HEK293 (cell line): ENCODE measurements at regions not wholly inside any gene's neighbourhood (a gene's known extent, or its start where the extent isn't known, plus 50 kb on each side); places are given as distances from the start of the nearest gene placed in this dataset.

ENCODE experiments used
- CTCF ChIA-PET: fragments of 350-600 bp; formaldehyde crosslinking; extraction: SDS; loops from one replicate; lab custom pipeline; 2021; ENCODE audit warnings: antibody characterized with exemption; lab: Yijun Ruan, JAX
- POLR2A ChIA-PET: fragments of 300-600 bp; formaldehyde crosslinking; extraction: SDS; loops from one replicate; lab custom pipeline; 2020; ENCODE audit warnings: antibody characterized with exemption, inconsistent platforms; lab: Yijun Ruan, JAX
- H3K27ac ChIP-seq: fragments of 200-500 bp; sonication (Bioruptor generic); 2 replicates; pipeline ENCODE4 v1.5.1; 2014; ENCODE audit warnings: low read depth, low read length, control low read depth, inconsistent platforms; ENCODE audit errors: extremely low read depth
- H3K36me3 ChIP-seq, 2 experiments: fragments of 200-500 bp in 1 of 2; sonication (Bioruptor generic) in 1 of 2; 1 replicate in 1 of 2; 2 replicates in 1 of 2; pipeline ENCODE4 v1.5.1; 2014 to 2017; ENCODE audit warnings: inconsistent platforms in 2 of 2, low read length in 2 of 2; ENCODE audit not compliant: control insufficient read depth in 2 of 2, insufficient read depth in 1 of 2
- H3K4me1 ChIP-seq: fragments of 200-500 bp; sonication (Bioruptor generic); 2 replicates; pipeline ENCODE4 v1.5.1; 2014; ENCODE audit warnings: mild to moderate bottlenecking, low read length, inconsistent platforms; ENCODE audit not compliant: control insufficient read depth, insufficient read depth
- H3K4me3 ChIP-seq: 2 replicates; pipeline ENCODE4 v1.5.1; 2011; ENCODE audit warnings: low read depth, mild to moderate bottlenecking, control low read depth, low read length, moderate library complexity
- H3K9me3 ChIP-seq: fragments of 200-500 bp; sonication (Bioruptor generic); 2 replicates; pipeline ENCODE4 v1.5.1; 2014; ENCODE audit warnings: low read depth, low read length, inconsistent platforms; ENCODE audit not compliant: control insufficient read depth, insufficient read depth
- GFI1B ChIP-seq: fragments of 450-650 bp; formaldehyde crosslinking; IDR thresholded peaks from 2 replicates; pipeline ENCODE4 v1.5.1; 2016; ENCODE audit warnings: missing biosample characterization, missing genetic modification characterization
- KLF1 ChIP-seq: fragments of 450-650 bp; formaldehyde crosslinking; IDR thresholded peaks from 2 replicates; pipeline ENCODE4 v1.5.1; 2016; ENCODE audit warnings: missing biosample characterization, missing genetic modification characterization
- KLF10 ChIP-seq: fragments of 450-650 bp; IDR thresholded peaks from 2 replicates; pipeline ENCODE4 v1.5.1; 2018; ENCODE audit warnings: missing biosample characterization, mild to moderate bottlenecking, missing genetic modification characterization
- KLF16 ChIP-seq: fragments of 450-650 bp; formaldehyde crosslinking; IDR thresholded peaks from 2 replicates; pipeline ENCODE4 v1.5.1; 2017; ENCODE audit warnings: missing biosample characterization, missing genetic modification characterization
- KLF17 ChIP-seq: fragments of 450-650 bp; formaldehyde crosslinking; IDR thresholded peaks from 2 replicates; pipeline ENCODE4 v1.5.1; 2016; ENCODE audit warnings: missing biosample characterization, missing genetic modification characterization
- MYNN ChIP-seq: fragments of 450-650 bp; formaldehyde crosslinking; IDR thresholded peaks from 2 replicates; pipeline ENCODE4 v1.5.1; 2016; ENCODE audit warnings: missing biosample characterization, missing genetic modification characterization, borderline replicate concordance
- REPIN1 ChIP-seq: fragments of 450-650 bp; formaldehyde crosslinking; IDR thresholded peaks from 2 replicates; pipeline ENCODE4 v1.5.1; 2017; ENCODE audit warnings: missing biosample characterization, missing genetic modification characterization, low read depth
- SP3 ChIP-seq: fragments of 450-650 bp; formaldehyde crosslinking; IDR thresholded peaks from 2 replicates; pipeline ENCODE4 v1.5.1; 2016; ENCODE audit warnings: missing biosample characterization, missing genetic modification characterization
- ZBTB20 ChIP-seq: fragments of 450-650 bp; formaldehyde crosslinking; IDR thresholded peaks from 2 replicates; pipeline ENCODE4 v1.5.1; 2016; ENCODE audit warnings: missing biosample characterization, missing genetic modification characterization
- ZNF114 ChIP-seq: fragments of 450-650 bp; formaldehyde crosslinking; IDR thresholded peaks from 2 replicates; pipeline ENCODE4 v1.5.0; 2017; ENCODE audit warnings: missing biosample characterization, missing genetic modification characterization
- ZNF133 ChIP-seq: fragments of 450-650 bp; formaldehyde crosslinking; IDR thresholded peaks from 2 replicates; pipeline ENCODE4 v1.5.1; 2016; ENCODE audit warnings: missing biosample characterization, missing genetic modification characterization
- ZNF138 ChIP-seq: fragments of 450-650 bp; formaldehyde crosslinking; IDR thresholded peaks from 2 replicates; pipeline ENCODE4 v1.5.1; 2016; ENCODE audit warnings: missing biosample characterization, missing genetic modification characterization, borderline replicate concordance
- ZNF16 ChIP-seq: fragments of 450-650 bp; formaldehyde crosslinking; IDR thresholded peaks from 2 replicates; pipeline ENCODE4 v1.5.1; 2016; ENCODE audit warnings: low read depth, missing biosample characterization, missing genetic modification characterization
- ZNF174 ChIP-seq: fragments of 450-650 bp; formaldehyde crosslinking; IDR thresholded peaks from 2 replicates; pipeline ENCODE4 v1.5.0; 2017; ENCODE audit warnings: missing biosample characterization, mild to moderate bottlenecking, missing genetic modification characterization
- ZNF19 ChIP-seq: fragments of 450-650 bp; formaldehyde crosslinking; IDR thresholded peaks from 2 replicates; pipeline ENCODE4; 2016; ENCODE audit warnings: missing biosample characterization, missing genetic modification characterization, low read depth
- ZNF221 ChIP-seq: fragments of 450-650 bp; formaldehyde crosslinking; IDR thresholded peaks from 2 replicates; pipeline ENCODE4 v1.5.1; 2017; ENCODE audit warnings: missing biosample characterization, missing genetic modification characterization, borderline replicate concordance
- ZNF223 ChIP-seq: fragments of 450-650 bp; formaldehyde crosslinking; IDR thresholded peaks from 2 replicates; pipeline ENCODE4 v1.5.1; 2016; ENCODE audit warnings: missing biosample characterization, missing genetic modification characterization
- ZNF416 ChIP-seq: fragments of 450-650 bp; formaldehyde crosslinking; IDR thresholded peaks from 2 replicates; pipeline ENCODE4 v1.5.1; 2016; ENCODE audit warnings: missing biosample characterization, missing genetic modification characterization
- ZNF488 ChIP-seq: fragments of 450-650 bp; formaldehyde crosslinking; IDR thresholded peaks from 2 replicates; pipeline ENCODE4 v1.5.1; 2016; ENCODE audit warnings: missing biosample characterization, missing genetic modification characterization
- ZNF529 ChIP-seq: fragments of 450-650 bp; formaldehyde crosslinking; IDR thresholded peaks from 2 replicates; pipeline ENCODE4 v1.5.1; 2017; ENCODE audit warnings: missing genetic modification characterization, missing biosample characterization; ENCODE audit not compliant: insufficient replicate concordance
- ZNF837 ChIP-seq: fragments of 450-650 bp; formaldehyde crosslinking; IDR thresholded peaks from 2 replicates; pipeline ENCODE4 v1.5.1; 2016; ENCODE audit warnings: missing biosample characterization, missing genetic modification characterization
- ZSCAN30 ChIP-seq: fragments of 450-650 bp; IDR thresholded peaks from 2 replicates; pipeline ENCODE4 v1.5.1; 2018; ENCODE audit warnings: missing biosample characterization, mild to moderate bottlenecking, missing genetic modification characterization, moderate library complexity
- ZSCAN4 ChIP-seq: fragments of 450-650 bp; formaldehyde crosslinking; IDR thresholded peaks from 2 replicates; pipeline ENCODE4 v1.5.1; 2017; ENCODE audit warnings: missing biosample characterization, missing genetic modification characterization
- ZXDB ChIP-seq: fragments of 450-650 bp; formaldehyde crosslinking; IDR thresholded peaks from 2 replicates; pipeline ENCODE4 v1.5.1; 2016; ENCODE audit warnings: missing biosample characterization, missing genetic modification characterization
- TF ChIP-seq, protein P1 (sequence below): fragments of 450-650 bp; formaldehyde crosslinking; IDR thresholded peaks from 2 replicates; pipeline ENCODE4 v1.5.1; 2016; ENCODE audit warnings: missing biosample characterization, missing genetic modification characterization
- TF ChIP-seq, protein P2 (sequence below): fragments of 450-650 bp; formaldehyde crosslinking; IDR thresholded peaks from 2 replicates; pipeline ENCODE4 v1.5.1; 2016; ENCODE audit warnings: missing biosample characterization, missing genetic modification characterization
- TF ChIP-seq, protein P3 (sequence below): fragments of 450-650 bp; formaldehyde crosslinking; IDR thresholded peaks from 2 replicates; pipeline ENCODE4 v1.5.1; 2017; ENCODE audit warnings: missing biosample characterization, missing genetic modification characterization

DNA sequence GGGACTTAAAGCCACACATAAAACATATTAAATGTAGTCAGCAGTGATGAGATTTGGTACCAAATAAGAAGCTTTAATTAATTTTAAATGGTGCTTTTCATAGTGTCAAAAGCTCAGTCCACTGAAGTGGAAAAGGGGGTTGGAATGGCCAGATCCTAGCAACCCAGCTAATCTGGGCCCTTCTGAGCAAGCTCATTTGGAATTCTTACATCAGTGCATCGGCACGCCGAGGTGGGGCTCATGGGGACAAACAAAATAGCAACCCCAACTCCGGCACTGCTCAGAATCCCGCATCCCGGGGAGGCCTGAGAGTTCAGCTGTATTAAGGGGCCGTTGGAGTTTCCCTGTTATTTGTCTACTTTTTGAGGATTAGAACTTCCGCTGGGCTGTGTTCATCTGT is 526.4 kb downstream of the SOX2 start:
- Histone ChIP-seq H3K27ac (no peak overlapping the region), H3K4me1 (no peaks in the 10 kb centered on the region), H3K4me3 (no peak overlapping the region), H3K9me3 (no peaks in the 10 kb centered on the region), H3K36me3 (no peaks in the 10 kb centered on the region)
- POLR2A ChIA-PET, result no interaction called here
- CTCF ChIA-PET, result interaction anchor here (0.6 to 1.0 kb wide), 5 partner anchors 10 to 536 kb away, joined by 3 to 7 read pairs (median 3); no protein-coding TSS in a partner anchor
- TF ChIP-seq ZNF19 (tag by site-specific recombination) (no peak), ZSCAN4 (tag by site-specific recombination) (0 out of 2 replicates have a peak, but pooled peaks have one; percentile 2)

GRCh38 chr3:182239316-182239715 is 527.6 kb downstream of the SOX2 start:
- POLR2A ChIA-PET, result no interaction called here
- H3K36me3 ChIP-seq, result no peaks in the 10 kb centered on the region
- H3K4me1 ChIP-seq, result no peaks in the 10 kb centered on the region
- H3K9me3 ChIP-seq, result no peaks in the 10 kb centered on the region
- no peak for TF ChIP-seq ZNF529 (tag by site-specific recombination)
- no peak for TF ChIP-seq ZNF16
- TF ChIP-seq REPIN1 (tag by site-specific recombination), result no peak
- TF ChIP-seq MYNN, result no peak
- no peak for TF ChIP-seq ZNF837 (tag by site-specific recombination)
- no peak for TF ChIP-seq KLF16
- TF ChIP-seq ZNF416 (tag by site-specific recombination), result no peak
- no peak for TF ChIP-seq ZSCAN30 (tag by site-specific recombination)
- TF ChIP-seq ZNF133 (tag by site-specific recombination), result no peak
- no peak for TF ChIP-seq SP3
- TF ChIP-seq KLF10 (tag by site-specific recombination), result no peak
- no peak for TF ChIP-seq ZNF488
- no peak for TF ChIP-seq ZNF221
- TF ChIP-seq, protein P1, sequence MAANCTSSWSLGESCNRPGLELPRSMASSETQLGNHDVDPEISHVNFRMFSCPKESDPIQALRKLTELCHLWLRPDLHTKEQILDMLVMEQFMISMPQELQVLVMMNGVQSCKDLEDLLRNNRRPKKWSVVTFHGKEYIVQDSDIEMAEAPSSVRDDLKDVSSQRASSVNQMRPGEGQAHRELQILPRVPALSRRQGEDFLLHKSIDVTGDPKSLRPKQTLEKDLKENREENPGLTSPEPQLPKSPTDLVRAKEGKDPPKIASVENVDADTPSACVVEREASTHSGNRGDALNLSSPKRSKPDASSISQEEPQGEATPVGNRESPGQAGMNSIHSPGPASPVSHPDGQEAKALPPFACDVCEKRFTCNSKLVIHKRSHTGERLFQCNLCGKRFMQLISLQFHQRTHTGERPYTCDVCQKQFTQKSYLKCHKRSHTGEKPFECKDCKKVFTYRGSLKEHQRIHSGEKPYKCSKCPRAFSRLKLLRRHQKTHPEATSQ (tag by site-specific recombination), result no peak
- TF ChIP-seq ZNF114 (tag by site-specific recombination), result no peak
- TF ChIP-seq ZBTB20 (tag by site-specific recombination), result no peak
- no peak for TF ChIP-seq KLF1 (tag by site-specific recombination)
- TF ChIP-seq ZNF174 (tag by site-specific recombination), result no peak
- no peak for TF ChIP-seq ZNF223 (tag by site-specific recombination)
- no peak for TF ChIP-seq GFI1B (tag by site-specific recombination)
- no peak overlapping the region for H3K27ac ChIP-seq
- CTCF ChIA-PET, result no interaction called here
- H3K4me3 ChIP-seq, result no peak overlapping the region

- ChIA-PET CTCF (no interaction called here), POLR2A (no interaction called here)
- H3K27ac ChIP-seq, result no peak overlapping the region
- no peaks in the 10 kb centered on the region for H3K36me3 ChIP-seq
- no peak overlapping the region for H3K4me3 ChIP-seq
- no peaks in the 10 kb centered on the region for H3K9me3 ChIP-seq
- no peaks in the 10 kb centered on the region for H3K4me1 ChIP-seq
- TF ChIP-seq ZNF138 (tag by site-specific recombination) (no peak), KLF17 (tag by site-specific recombination) (no peak), ZXDB (tag by site-specific recombination) (no peak)
- TF ChIP-seq, protein P2, sequence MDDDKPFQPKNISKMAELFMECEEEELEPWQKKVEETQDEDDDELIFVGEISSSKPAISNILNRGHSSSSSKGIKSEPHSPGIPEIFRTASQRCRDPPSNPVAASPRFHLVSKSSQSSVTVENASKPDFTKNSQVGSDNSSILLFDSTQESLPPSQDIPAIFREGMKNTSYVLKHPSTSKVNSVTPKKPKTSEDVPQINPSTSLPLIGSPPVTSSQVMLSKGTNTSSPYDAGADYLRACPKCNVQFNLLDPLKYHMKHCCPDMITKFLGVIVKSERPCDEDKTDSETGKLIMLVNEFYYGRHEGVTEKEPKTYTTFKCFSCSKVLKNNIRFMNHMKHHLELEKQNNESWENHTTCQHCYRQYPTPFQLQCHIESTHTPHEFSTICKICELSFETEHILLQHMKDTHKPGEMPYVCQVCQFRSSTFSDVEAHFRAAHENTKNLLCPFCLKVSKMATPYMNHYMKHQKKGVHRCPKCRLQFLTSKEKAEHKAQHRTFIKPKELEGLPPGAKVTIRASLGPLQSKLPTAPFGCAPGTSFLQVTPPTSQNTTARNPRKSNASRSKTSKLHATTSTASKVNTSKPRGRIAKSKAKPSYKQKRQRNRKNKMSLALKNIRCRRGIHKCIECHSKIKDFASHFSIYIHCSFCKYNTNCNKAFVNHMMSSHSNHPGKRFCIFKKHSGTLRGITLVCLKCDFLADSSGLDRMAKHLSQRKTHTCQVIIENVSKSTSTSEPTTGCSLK, result no peak
- TF ChIP-seq, protein P3, sequence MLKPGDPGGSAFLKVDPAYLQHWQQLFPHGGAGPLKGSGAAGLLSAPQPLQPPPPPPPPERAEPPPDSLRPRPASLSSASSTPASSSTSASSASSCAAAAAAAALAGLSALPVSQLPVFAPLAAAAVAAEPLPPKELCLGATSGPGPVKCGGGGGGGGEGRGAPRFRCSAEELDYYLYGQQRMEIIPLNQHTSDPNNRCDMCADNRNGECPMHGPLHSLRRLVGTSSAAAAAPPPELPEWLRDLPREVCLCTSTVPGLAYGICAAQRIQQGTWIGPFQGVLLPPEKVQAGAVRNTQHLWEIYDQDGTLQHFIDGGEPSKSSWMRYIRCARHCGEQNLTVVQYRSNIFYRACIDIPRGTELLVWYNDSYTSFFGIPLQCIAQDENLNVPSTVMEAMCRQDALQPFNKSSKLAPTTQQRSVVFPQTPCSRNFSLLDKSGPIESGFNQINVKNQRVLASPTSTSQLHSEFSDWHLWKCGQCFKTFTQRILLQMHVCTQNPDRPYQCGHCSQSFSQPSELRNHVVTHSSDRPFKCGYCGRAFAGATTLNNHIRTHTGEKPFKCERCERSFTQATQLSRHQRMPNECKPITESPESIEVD (tag by site-specific recombination), result no peak
Observed at GRCh38 chr3:182240474-182240873, 528.7 kb downstream of the SOX2 start.
